ENCODE measurements at regions not wholly inside any gene's neighbourhood (a gene's known extent, or its start where the extent isn't known, plus 50 kb on each side); places are given as distances from the start of the nearest gene placed in this dataset.
"Not testable (repeated sequence)": the region's sequence is repeated elsewhere in the genome, so short reads cannot be mapped to it uniquely, and the experiment has no call there.

DNA sequence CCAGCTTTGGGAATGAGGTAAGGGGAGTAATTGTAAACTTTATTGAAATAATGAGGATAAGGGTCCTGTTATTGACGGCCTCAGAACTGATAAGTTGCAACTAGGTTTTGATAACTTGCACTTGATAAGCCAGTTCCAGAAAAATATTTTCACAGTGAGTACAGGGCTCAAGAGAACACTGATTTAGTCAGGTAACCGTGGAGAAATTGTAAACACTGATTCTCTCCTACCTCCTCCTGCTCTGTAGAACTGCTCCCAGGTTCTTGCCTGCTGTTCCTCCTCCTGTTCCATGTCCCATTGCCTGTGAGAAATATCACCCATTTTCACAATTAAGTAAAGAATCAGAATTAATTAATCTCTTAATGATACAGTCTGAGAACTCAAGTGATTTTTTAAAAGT lies 55.0 kb upstream of the CXXC4 start:
- no peak for DNase-seq

DNA sequence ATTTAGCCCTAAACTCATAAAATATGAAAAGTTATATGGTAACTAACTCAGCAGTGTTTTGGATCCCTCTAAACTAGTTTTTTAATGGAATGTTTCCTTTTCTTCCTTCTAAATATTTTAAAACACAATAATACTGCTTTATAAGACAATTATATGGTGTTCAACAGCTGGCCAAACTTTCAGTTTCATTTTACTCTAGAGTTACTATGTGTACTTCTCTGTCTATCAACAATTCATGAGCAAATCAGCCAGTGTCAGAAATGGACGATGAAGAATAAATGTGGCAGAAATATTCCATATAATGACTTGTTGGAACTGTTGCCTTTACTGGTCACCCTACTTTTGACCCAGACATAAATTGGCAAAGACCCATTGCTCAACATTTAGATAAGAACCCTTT lies 64.8 kb upstream of the CXXC4 start:
- DNase-seq, result no peak

DNA sequence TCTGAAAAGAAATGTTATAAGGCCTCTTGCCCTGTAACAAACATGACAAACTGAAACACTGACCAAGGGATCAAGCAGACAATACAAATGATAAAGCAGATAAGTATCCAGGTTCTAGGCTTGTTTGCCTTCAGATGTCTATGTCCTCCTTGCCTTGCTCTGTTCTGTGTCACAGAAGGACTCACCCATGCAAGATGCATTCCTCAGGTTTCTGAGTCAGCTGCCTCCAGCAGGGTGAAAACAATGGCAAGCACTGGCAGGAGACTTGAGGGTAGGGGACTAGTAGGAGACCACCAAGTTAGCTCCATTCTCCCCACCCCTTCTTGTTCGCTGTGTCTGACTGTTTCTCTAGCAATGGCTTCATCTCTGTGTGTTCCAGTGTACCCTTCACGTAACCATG lies 76.6 kb upstream of the CXXC4 start:
- no peak for DNase-seq

DNA sequence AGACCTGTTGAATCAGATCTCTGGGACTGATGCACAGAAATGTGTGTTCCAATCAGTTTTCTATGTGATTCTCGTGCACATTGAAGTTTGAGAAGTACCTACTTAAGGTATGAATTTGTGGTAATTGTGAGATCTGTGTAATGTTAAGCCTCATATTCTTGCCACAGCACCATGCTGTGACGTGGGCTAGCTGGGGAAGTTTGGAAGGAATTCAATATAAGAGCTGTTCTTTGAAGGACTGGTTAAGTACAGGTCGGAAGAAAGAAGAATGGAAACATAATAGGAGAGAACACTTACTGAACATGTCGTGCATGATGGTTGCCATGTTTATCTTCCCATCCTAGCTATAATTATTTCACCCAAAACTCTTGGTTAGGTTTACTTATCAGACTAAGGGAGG lies 79.7 kb upstream of the CXXC4 start:
- no peak for DNase-seq

DNA sequence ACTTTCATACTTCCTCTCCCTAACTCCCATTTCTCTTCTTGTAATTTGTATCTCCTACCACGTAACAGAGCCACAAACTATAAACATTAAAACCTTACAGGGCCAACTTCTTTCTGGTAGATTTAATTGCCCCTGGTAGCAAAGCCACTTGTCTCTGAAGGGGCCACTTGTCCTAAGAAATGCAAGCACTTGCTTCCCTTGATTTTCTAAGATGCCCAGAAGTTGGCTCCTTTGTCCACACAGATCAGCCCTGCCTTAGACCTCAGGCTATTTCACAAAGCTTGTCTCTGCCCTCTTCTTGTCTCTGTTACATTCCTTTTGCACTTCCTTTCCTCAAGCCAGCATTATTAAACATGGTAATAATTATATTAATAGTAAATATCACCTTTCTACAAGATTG lies 80.6 kb upstream of the CXXC4 start:
- no peak for DNase-seq

DNA sequence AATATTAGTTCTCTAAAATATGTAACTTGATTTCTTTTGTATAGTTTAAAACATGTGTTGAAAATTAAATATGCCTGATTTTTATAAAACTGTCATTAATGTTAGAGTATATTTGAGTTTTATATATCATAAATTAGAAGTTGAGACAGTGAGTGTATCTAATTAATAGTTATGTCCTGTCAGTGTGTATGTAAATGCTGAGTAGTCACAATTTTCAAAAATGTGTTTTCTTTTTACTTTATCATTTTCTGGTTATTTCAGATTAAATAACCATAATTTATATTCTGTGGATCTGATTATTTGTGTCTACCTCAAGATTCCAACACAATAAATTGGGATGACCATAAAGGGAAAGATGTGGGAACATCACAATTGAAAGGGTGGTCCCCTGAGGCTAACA lies 82.7 kb upstream of the CXXC4 start:
- no peak for DNase-seq

DNA sequence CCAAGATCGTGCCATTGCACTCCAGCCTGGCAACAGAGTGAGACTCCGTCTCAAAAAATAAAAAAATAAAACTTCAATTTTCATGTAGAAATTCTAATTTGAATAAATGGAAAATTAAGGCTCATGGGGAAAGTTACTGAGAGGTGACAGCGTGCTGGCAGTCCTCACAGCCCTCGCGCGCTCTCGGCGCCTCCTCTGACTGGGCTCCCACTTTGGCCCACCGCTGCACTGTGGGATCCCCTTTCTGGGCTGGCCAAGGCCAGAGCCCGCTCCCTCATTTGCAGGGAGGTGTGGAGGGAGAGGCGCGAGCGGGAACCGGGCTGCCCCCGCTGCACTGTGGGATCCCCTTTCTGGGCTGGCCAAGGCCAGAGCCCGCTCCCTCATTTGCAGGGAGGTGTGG lies 86.8 kb upstream of the CXXC4 start:
- not testable (repeated sequence) for DNase-seq

DNA sequence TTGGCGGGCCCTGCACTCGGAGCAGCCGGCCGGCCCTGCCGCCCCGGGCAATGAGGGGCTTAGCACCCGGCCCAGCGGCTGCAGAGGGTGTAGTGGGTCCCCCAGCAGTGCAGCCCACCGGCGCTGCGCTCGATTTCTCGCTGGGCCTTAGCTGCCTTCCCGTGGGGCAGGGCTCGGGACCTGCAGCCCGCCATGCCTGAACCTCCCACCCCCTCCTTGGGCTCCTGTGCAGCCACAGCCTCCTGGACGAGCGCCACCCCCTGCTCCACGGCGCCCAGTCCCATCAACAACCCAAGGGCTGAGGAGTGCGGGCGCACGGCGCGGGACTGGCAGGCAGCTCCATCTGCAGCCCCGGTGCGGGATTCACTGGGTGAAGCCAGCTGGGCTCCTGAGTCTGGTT lies 87.4 kb upstream of the CXXC4 start:
- DNase-seq, result not testable (repeated sequence)

DNA sequence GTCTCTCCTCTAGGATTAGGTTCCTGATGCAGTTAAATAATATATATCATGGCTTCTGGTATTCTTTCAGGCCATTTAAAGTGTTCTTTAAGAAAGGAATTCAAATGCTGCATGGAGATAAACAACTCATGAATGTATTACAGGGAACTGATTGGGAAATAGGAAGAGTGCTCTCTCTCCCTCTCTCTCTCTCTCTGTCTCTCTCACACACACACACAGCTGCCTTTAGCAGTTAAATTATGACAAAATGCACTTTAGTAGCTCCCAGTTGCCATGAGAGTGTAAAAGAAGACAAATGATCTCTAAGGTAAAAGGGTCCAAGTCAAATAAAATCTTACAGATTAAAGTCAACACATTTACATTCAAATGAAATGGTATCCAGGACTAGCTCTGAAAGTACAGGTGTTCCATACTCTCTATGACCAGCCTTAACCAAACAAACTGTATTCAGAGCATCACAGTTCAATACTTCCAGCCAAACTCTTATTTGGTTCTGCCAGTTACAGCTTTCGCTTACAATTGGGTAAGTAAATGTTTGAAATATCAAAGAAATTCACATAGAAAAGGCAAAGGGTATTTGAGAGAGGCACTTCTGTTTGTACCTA lies 94.7 kb upstream of the CXXC4 start:
- DNase-seq, result no peak

DNA sequence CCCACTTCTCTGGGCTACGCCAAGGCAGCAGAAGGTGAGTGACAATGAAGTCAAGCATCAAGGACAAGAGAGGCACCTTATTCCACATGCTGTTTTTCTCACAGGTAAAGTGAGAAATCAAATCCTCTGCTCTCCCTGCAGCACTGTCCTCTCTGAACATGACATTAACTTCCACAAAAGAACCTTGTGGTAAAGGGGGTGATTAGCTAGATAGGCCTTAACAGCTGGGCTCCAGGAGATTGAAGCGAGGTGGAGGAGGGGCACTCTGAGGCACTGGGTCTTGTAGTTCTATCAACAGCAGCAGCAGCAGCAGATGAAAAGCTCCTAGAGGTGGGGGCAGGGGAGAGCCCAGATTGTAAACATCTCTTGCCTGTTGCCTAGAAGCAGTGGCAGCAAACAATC lies 96.8 kb upstream of the CXXC4 start:
- no peak for DNase-seq

DNA sequence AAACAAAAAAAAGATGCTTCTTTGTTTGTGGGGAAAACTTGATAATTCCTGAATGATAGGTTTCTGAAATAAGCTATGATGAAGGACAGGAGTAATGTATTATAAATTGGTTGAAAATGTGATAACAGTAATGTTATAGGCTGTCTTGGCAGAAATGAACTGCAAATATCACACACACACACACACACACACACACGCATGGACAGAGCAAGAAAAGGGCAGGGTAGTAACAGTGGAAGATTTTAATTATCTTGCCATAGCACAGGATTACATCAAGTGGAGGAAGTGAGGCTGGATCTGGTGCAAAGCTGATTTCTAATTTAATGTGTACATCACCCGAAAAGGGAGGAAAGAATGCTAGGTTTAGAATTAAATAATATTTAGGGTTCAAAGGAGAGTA lies 97.5 kb upstream of the CXXC4 start:
- DNase-seq, result no peak

DNA sequence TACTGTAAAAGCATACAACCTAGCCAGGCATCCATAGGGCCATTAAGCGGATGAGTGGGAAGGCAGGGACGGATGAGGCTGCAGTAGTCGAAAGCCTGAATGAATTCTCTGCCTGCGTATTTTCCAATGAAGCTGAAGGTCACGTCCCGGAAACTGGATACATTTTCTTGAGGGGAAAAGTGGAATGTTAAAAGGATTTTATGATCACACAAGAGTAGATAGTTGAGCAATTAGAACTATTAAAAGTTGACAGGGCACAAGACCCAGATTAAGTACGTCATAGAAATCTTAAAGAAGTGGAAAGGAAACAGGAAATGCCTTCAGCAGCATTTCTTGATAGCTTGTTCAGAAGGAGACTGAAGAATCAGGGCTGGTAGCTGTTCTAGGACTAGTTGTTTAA lies 98.3 kb upstream of the CXXC4 start:
- peak; percentile 8 for DNase-seq

DNA sequence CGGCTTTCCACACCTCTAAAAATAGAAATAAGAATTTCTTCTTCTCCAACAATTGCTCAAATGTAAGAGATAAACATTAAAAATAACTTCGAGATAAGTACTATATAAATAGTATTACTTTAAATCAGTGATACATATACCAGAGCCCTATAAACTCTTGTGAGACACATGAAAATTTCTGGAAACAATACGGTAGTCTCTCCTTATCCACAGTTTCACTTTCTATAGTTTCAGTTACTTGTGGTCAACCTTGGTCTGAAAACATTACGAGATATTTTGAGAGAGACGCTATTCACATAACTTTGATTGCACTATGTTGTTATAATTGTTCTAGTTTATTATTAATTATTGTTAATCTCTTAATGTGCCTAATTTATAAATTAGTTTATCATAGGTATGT lies 101.5 kb upstream of the CXXC4 start:
- no peak for DNase-seq

DNA sequence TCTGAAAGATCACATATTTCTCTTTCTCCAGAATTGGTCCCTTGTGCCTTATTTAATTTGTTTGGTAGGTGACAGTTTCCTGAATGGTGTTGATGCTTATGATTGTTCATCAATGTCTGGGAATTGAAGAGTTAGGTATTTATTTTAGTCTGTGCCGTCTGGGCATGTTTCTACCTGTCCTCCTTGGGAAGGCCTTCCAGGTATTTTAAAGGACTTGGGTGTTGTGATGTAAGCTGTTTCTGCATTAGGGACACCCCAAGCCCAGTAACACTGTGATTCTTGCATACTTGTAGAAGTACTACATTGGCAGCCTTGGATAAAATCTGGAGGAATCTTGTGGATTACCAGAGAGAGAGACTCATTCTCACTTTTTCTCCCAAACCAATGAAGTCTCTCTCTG lies 120.8 kb upstream of the CXXC4 start:
- no peak for DNase-seq

DNA sequence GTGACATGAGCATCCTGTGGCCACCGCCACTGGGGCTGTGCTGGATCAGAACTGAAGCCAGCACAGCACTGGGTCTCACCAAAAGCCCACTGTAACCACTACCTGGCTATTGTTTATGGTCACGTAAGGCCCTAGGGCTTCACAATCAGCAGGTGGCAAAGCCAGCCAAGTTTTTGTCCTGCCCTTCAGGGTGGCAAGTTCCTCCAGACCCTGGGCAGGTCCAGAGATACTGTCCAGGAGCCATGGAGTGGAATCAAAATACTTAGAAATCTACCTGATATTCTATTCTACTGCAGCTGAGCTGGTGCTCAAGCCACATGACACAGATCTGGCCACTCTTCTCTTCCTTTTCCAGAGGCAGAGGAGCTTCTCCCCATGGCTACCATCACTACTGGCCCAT lies 121.2 kb upstream of the CXXC4 start:
- no peak for DNase-seq

DNA sequence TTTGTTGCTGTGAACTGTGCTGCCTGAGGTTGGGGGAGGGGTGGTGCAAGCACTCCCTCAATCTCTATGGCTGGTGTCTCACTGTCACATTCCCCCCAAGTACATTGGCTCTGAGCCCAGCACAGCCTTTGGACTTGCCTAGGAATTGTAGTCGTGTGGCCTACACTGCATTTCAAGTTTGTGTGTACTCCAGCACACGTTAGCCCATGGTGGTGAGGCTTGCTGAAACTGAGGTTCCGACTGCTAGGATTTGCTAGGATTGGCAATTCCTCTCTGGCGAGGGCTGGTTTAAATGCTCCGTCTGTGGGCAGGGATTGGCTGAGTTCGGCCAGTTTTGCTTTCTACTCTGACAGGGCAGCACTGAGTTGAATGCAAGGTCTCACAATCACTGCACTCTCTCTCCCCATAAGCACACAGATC lies 121.7 kb upstream of the CXXC4 start:
- no peak for DNase-seq

DNA sequence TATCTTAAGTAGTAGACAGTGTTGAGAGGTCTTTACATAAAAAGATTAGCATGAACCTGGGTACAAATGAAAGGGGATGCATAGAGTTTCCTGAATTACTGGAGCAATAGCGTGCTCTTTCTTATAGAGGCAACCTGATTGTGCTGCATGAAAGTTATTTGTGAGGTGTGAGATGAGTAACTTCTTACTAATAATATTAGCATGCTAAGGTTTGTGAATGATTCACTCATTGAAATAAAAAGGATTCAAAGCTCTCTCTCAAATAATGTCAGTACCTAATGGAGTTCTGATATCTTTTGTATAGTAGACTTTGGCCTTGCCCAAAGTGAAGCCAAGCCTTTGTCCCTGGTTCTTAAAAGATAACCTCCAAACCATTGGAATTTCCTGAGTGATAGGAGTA lies 131.0 kb upstream of the CXXC4 start:
- DNase-seq, result no peak

DNA sequence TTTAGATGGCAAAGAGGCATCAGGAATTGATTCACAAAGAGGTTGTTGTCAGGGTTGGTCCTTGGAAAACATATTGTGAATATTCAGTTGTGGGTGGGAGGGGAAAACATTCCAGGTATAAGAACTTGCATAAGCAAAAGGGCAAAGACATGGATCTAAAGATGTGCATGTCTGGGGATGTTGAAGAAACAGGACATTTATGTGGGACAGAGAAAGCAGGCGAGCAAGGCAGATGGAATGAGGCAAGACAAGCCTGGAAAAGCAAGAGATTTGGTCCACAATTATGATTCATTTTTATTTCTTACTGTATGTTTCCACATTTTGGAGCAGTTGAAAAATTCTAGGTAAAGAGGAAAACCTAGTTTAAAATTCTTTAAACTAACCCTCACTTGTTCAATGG lies 134.9 kb upstream of the CXXC4 start:
- DNase-seq, result no peak

DNA sequence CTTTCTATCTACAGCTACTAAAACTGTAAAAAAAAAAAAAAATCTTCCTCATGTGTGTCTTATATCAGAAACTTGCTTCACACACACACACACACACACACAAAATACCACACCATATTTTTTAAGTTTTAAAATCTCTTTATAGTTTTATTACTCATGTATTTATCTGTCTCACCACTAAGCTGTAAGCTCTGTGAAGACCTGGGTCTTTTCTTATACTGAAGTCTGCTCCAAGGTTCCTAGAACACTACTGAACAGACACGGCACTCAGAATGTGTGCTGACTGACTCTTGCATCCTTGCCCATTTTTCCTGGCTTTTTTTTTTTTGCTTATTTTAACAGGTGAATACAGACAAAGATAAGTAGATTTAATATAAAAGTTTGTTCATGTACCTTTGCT lies 135.6 kb upstream of the CXXC4 start:
- no peak for DNase-seq

DNA sequence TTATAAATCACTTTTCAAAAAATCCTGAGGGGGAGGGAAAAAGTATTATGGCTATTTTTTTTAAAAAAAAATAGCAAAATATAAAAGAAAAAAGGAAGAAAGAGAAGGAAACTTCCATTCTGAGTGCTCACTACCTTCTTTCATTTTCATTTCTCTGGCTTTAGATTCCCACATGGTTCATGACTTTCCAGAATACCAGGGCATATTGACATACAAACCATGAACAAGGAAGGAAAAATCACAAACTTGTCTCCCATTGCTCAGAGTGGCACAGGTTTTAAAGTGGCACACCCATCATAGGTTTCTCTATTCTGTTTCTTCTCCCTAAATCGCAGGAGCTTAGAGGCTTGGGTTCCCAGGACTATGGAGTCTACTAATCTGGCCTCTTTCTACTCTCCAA lies 136.3 kb upstream of the CXXC4 start:
- DNase-seq, result no peak

DNA sequence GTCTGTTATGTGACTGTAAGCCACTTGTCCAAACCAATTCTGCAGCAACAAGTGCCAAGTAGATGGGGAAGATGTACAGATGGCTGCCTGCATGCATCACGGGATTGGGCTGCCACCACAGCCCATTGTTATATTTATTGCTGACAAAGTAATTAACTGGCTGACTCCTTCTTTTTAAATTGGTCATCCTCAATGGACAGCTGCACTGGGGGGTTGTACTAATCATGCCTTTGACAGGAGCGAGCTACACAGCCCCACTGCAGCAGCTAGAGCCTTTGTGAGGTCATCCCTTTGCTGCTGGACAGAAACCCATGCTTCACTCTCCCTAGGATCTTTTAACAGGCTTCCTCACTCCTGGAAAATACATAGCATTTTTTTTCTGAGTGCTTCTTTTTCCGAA lies 146.7 kb upstream of the CXXC4 start:
- no peak for DNase-seq

DNA sequence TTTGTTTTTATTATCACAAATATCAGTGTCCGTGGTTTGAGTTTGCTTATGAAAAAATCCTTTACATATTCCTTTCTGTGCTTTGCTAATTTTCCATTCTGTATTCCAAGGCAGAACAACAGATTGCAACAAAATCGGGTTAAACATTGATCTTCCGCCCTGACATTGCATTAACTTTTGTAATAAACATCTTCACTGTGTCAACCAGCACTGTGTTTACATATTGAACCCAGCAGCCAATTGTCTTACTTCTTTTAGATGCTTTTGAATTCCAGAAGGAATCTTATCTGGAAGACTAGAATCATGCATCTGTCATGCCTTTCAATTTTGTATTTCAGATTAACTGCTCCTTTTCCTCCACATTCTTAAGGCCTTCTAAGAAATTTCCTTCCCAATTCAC lies 147.8 kb upstream of the CXXC4 start:
- DNase-seq, result no peak

DNA sequence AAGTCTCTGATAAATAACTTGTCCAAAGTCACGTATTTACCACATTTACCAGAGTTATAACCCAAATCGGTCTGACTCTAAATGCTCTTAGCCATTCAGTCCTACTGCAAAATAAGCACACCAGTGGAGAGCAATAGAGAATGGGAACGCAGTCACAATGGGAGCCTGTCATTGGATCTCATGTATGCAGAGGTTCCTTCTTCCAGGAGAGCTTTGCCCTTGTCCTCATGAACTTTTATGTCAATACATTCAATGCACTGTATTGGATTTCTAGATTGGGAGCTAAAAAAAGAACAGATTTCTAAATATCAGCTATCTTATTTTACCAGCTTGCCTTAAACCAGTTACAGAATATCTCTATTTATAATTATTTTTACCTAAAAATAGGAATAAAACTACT lies 149.1 kb upstream of the CXXC4 start:
- no peak for DNase-seq

DNA sequence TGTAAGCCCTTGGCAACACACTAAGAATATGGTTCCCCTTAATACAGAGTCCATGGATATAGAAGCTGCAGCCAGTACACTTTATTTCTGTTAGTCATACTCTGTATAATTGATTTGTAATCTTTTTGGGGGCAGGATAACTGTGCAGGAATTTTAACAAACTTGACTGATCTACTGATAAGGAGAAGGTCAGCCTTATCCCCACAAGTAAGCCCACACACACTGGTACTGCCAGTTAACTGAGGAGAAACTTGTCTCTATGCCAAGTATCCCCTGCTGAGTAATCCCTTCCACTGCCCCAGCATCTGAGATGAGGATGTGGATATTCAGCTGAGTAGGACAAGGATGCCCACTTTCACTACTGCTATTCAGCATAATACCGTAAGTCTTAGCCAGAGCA lies 154.9 kb upstream of the CXXC4 start:
- DNase-seq, result no peak

DNA sequence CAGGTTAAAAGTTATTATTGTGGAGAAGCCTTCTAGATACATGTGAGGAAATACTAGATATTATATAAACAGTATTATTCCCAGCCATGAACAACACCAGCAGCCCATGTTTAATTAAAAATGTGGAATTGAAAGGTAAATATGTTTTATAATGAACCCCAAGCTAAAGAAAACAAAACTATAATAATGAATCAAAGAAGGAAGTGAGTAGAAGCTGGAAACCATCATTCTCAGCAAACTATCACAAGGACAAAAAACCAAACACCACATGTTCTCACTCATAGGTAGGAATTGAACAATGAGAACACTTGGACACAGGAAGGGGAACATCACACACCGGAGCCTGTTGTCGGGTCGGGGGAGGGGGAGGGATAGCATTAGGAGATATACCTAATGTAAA lies 167.6 kb upstream of the CXXC4 start:
- DNase-seq, result not testable (repeated sequence)

DNA sequence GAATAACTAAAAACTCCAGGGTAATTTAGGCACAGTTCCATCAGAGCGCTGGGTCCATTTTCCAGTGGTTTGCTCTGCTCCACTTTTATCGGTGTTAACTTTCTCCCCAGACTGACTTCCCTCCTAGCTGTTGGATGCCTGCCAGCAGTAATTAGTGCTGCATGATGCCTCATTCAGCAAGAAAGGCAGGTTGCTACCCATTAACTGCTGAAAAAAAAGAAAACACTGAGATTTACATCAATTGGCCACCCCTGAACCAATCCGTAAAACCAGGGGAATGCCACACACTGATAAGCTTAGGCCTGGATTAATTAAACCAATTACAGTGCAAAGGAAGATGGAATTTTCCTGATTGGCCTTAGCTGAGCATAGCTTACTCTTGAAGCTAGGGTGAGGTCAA lies 182.4 kb upstream of the CXXC4 start:
- no peak for DNase-seq

All from fibroblast of skin of right quadriceps (primary cell).